ENCODE measurements at regions not wholly inside any gene's neighbourhood (a gene's known extent, or its start where the extent isn't known, plus 50 kb on each side); places are given as distances from the start of the nearest gene placed in this dataset.
A peak's percentile ranks its signal among the peaks of the same experiment; 100 is the strongest.
"Not testable (repeated sequence)": the region's sequence is repeated elsewhere in the genome, so short reads cannot be mapped to it uniquely, and the experiment has no call there.

- no peak for DNase-seq
These were observed 347.6 kb downstream of the PTPRC start for GRCh38 chr1:198986442-198986841.

- peak; percentile 29 for DNase-seq
These were observed 363.8 kb downstream of the PTPRC start for GRCh38 chr1:199002661-199003060.

- no peak for DNase-seq
These were observed 368.6 kb downstream of the PTPRC start for GRCh38 chr1:199007423-199007822.

- no peak for DNase-seq
These were observed 370.6 kb downstream of the PTPRC start for GRCh38 chr1:199009447-199009846.

GRCh38 chr1:199010492-199010891 is 371.7 kb downstream of the PTPRC start:
- DNase-seq: no peak

- peak; percentile 68 for DNase-seq
These were observed 372.1 kb downstream of the PTPRC start for GRCh38 chr1:199010933-199011332.

- DNase-seq: no peak
These were observed 377.0 kb downstream of the PTPRC start for GRCh38 chr1:199015799-199016198.

- no peak for DNase-seq
These were observed 379.8 kb downstream of the PTPRC start for GRCh38 chr1:199018471-199019135.

GRCh38 chr1:199020051-199020450 is 381.2 kb downstream of the PTPRC start:
- DNase-seq: no peak

- DNase-seq: no peak
These were observed 382.1 kb downstream of the PTPRC start for GRCh38 chr1:199020904-199021303.

GRCh38 chr1:199029401-199029800 is 390.6 kb downstream of the PTPRC start:
- peak; percentile 17 for DNase-seq

GRCh38 chr1:199029855-199030254 is 391.0 kb downstream of the PTPRC start:
- DNase-seq: peak; percentile 17

- not testable (repeated sequence) for DNase-seq
These were observed 391.7 kb downstream of the PTPRC start for GRCh38 chr1:199030541-199030940.

- DNase-seq: not testable (repeated sequence)
These were observed 392.3 kb downstream of the PTPRC start for GRCh38 chr1:199031170-199031569.

- DNase-seq: not testable (repeated sequence)
These were observed 393.6 kb downstream of the PTPRC start for GRCh38 chr1:199032479-199032878.

- no peak for DNase-seq
These were observed 394.8 kb downstream of the PTPRC start for GRCh38 chr1:199033661-199034060.

GRCh38 chr1:199038156-199038555 is 399.3 kb downstream of the PTPRC start:
- no peak for DNase-seq

- DNase-seq: no peak
These were observed 401.5 kb downstream of the PTPRC start for GRCh38 chr1:199040076-199040905.

GRCh38 chr1:199041173-199041914 is 402.5 kb downstream of the PTPRC start:
- no peak for DNase-seq

- no peak for DNase-seq
These were observed 403.4 kb downstream of the PTPRC start for GRCh38 chr1:199042193-199042592.

GRCh38 chr1:199044191-199044590 is 405.4 kb downstream of the PTPRC start:
- no peak for DNase-seq

- no peak for DNase-seq
These were observed 407.8 kb downstream of the PTPRC start for GRCh38 chr1:199046618-199047017.

GRCh38 chr1:199054694-199055093 is 415.9 kb downstream of the PTPRC start:
- DNase-seq: no peak

All from fibroblast of skin of scalp (primary cell).